Body of pancreas (tissue), 4 donors: ENCODE measurements at regions not wholly inside any gene's neighbourhood (a gene's known extent, or its start where the extent isn't known, plus 50 kb on each side); places are given as distances from the start of the nearest gene placed in this dataset.

Source experiments
- POLR2A ChIP-seq, 3 donors: fragments of 450-650 bp; IDR thresholded peaks; one replicate each; pipeline ENCODE4 v1.6.1; 2016; ENCODE audit warnings: antibody characterized with exemption in 3 of 3, mild to moderate bottlenecking in 2 of 3
- TF ChIP-seq, protein P1 (sequence below), 7 experiments: fragments of 450-650 bp in 4 of 7; fragments of 200-600 bp in 3 of 7; sonication (generic) in 3 of 7; IDR thresholded peaks; one replicate each; pipeline ENCODE4 v1.5.1; 2016 to 2019; ENCODE audit warnings: antibody characterized with exemption in 7 of 7

DNA sequence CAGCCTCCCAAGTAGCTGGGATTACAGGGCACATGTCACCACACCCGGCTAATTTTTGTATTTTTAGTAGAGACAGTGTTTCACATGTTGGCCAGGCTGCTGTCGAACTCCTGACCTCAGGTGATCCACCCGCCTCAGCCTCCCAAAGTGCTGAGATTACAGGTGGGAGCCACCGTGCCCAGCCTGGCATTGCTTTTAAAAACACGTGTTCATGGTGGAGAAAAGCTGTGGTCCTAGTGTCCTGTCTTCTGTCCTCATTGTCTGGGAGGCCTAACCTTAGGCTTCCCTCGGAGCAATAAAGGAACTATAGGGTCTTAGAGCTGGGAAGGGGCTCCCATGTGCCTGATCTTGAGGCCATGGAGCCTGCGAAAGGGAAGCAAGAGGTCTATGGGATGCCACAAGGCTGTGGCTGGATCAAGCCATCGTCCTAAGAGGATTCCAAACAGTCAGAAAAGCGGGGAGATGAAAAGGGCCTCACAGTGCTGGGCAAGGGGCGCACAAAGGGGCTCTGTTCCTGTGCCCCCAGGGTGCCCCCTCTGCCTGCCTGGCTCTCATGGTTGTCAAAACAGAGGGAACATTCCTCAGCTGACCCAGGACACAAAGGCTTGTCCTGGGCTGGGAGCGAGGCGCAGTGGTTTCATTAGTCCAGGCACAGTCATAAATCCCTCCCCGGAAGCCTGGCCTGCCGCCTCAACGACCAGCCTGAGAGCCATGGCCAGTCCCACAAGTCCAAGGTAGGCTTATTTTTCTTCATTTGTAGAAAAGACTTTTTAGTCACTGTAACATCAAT, 106.6 kb upstream of the TNS3 start:
- no peak for TF ChIP-seq POLR2A (IDR thresholded peaks at IDR 0.05)
- TF ChIP-seq, protein P1, sequence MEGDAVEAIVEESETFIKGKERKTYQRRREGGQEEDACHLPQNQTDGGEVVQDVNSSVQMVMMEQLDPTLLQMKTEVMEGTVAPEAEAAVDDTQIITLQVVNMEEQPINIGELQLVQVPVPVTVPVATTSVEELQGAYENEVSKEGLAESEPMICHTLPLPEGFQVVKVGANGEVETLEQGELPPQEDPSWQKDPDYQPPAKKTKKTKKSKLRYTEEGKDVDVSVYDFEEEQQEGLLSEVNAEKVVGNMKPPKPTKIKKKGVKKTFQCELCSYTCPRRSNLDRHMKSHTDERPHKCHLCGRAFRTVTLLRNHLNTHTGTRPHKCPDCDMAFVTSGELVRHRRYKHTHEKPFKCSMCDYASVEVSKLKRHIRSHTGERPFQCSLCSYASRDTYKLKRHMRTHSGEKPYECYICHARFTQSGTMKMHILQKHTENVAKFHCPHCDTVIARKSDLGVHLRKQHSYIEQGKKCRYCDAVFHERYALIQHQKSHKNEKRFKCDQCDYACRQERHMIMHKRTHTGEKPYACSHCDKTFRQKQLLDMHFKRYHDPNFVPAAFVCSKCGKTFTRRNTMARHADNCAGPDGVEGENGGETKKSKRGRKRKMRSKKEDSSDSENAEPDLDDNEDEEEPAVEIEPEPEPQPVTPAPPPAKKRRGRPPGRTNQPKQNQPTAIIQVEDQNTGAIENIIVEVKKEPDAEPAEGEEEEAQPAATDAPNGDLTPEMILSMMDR (IDR thresholded peaks at IDR 0.05), result no peak
